HG03135 (cell line): ENCODE measurements at regions not wholly inside any gene's neighbourhood (a gene's known extent, or its start where the extent isn't known, plus 50 kb on each side); places are given as distances from the start of the nearest gene placed in this dataset.

ENCODE experiments used
- ATAC-seq: cut with Tn5 transposase; IDR thresholded peaks from one replicate; pipeline ENCODE4 v1.9.1; 2021; ENCODE audit warnings: mild to moderate bottlenecking, moderate library complexity; ENCODE audit not compliant: unreplicated experiment

GRCh38 chr17:71229070-71229469 lies 891.8 kb upstream of the SOX9 start:
- ATAC-seq, result no peak

DNA sequence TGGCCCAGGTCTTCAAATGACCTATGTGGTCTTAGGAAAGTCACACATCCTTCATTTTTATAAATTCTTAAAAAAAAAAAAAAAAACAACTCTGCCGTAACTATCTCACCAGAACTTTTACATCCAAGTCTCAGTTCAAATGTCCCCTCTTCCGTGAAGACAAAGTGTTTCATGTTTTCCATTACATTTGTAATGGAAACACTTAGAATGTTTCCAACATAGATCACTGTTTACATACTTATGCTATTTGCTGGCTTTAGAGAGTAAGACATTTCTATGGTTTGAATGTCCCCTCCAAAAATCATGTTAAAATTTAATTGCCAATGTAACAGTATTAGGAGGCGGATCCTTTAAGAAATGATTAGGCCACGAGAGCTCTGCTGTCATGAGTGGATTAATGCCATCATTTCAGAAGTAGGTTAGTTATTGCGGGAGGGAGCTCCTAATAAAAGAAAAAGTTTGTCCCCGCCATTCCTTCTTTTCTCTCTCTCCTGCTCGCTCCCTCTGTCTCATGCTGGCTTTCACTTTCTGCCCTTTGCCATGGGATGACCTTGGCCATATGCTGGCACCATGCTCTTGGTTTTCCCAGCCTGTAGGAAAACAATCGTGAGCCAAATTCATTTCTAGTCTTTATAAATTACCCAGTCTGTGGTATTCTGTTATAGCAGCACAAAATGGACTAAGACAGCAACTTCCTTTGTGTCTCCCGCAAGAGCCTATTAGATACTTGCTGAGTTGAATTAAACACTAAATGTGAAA lies 887.8 kb upstream of the SOX9 start:
- ATAC-seq, result no peak

DNA sequence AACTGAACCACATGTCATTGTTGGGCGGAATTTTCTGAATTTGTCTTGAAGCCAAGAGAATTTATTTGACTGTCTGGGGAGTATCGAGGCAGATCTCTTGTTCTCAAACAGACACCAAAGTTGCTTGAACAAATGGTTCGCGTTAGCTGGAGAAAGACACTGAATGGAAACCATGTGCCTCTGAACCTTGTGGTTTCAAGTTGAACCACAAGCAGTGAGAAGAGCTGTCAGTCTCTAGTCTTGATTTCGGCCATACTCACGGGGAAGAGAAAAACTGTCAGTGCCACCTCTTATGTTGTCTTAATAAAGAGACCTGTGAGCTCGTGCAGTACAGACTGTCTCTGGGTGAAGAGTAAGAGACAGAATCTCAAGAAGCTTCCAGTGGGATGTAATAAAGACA lies 886.5 kb upstream of the SOX9 start:
- no peak for ATAC-seq

DNA sequence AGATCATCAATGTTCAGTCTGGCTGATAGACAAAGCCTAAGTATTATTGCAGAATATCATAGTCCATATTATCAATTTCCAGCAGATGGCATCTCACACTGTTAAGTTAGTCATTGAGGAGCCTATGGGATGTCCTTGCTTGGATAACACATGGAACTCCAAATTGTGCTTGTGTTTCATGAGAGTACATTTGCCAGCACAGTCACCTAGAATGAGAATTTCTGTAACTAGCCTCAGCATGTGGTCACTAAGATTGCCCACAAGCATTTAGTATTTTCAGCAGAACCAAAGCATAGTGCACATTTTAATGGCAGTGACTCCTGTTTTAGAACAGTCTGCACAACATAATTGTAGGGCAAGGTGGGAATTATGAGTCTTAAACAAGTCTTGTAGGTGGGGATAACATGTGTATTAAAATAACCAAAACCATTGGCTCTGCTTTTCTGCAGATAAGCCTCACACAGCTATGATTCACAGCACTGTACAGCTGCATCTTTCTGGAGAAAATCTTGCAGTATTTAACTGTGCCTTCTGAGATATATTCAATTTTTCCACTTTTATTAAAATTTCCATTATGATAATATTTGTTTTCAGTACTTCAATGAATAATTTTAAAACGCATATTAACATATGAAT lies 882.8 kb upstream of the SOX9 start:
- ATAC-seq, result no peak

DNA sequence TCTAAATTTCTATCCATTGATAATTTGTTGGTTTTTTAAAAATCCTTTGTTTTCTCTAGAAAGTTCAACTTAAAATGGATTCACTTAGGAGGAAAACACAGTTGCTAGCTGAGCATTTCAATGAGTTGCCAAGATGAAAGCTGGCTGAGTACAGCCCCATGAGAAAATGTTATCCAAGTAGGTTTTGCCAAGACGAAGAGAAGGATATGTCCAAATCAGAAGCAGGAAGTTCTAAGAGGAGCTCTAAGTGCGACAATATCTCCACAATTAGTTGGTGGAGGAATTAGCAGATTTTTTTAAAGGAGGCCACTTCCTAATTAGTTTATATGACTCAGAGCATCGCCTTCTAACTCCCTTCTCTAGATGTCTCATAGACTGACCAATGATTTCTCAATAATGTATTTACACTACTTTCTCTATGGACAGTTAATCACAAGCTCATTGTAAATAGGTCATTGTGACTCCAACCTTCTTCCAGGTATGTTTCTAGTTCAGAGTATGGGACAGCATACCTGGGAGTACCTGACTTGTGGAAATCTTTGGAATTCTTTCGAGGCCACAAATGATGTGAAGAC lies 873.3 kb upstream of the SOX9 start:
- no peak for ATAC-seq

GRCh38 chr17:71251276-71251675 lies 869.5 kb upstream of the SOX9 start:
- no peak for ATAC-seq

DNA sequence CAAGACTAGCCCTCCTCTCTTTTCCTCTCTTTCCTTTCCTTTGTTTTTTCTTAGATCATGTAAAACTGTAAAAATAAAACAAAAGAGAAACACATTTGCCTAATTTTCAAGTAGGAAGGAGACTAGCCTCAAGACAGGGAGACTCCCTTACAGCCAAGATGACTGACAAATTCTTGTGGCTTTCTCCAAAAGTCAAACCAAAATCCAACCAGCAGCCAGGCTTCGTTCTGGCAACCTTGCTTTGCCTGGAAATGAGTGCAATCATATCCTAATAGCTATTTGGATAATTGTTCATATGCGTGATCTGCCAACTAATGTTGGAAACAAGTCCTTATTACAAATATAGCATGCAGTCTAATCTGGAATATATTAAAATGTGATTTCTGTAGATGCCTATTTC lies 868.9 kb upstream of the SOX9 start:
- ATAC-seq, result no peak

DNA sequence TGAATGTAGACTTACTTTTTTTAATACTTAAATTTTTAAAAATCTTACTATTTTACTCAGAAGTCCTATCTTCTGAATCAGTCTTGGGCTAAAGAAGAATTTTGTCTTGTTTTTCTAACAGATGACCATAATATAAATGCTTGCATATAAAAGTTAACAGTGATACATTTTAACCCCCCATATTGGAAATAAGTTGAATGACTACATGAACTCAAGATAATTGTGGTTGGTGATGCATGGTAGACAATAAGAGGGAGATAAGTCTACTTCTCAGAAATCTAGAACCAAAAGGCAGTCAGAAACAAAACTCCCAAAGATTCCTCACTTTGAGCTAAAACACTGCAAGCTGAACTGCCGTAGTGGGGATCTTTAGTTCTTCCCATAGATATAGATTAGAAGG lies 868.4 kb upstream of the SOX9 start:
- ATAC-seq, result no peak

- no peak for ATAC-seq
These were observed 863.7 kb upstream of the SOX9 start for GRCh38 chr17:71257096-71257495.

- ATAC-seq, result no peak
These were observed 860.4 kb upstream of the SOX9 start for GRCh38 chr17:71260366-71260940.

DNA sequence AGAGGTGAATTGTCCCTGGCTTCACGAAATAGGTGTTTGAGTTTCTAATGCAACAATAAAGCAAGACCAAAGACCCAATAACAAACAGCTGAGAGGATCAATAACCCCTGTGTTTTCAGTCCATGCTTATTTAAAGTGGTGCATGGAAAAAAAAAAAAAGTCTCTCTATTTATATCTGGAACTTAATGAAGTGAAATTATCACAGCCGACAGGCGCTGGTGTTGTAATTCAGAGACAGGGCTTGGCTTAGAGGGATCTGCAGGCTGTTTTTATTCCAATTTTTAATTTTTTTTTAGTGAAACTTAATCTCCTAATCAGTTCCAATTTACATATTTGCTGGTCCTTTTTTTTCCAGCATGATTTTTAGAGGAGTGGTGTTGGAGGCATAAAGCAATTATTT lies 858.2 kb upstream of the SOX9 start:
- ATAC-seq, result no peak

DNA sequence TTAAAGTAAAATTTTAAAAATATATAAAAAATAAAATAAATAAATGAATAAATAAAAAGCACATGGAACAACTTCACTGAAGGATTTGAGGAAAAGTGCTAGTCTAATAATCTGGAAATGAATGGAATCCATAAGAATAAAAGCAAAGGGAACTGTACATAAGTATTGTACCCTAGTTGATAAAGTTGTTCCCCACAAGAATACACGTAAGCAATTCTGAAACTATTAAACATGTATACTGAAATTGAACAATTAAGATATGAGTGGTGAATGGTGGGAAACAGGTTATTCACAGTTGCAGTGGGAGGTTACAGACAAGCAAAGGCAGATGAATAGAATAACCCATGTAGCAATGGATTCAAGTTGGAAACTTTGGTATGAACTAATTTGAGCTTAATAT lies 853.2 kb upstream of the SOX9 start:
- ATAC-seq, result no peak

DNA sequence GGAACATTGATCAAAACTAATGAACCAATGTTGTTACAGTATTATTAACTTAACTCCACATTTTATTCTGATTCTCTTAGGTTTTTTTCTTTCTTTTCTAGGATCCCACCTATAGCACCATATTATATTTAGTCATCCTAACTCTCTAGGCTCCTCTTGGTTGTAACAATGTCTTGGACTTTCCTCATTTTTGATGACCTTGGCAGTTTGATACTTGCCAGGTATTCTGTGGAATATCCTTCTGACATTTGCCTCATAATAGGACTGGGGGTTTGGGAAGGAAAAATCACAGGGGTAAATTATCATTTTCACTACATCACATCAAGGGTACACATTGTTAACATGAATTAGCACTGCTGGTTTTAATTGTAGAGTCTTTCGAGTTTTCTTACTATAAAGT lies 851.6 kb upstream of the SOX9 start:
- no peak for ATAC-seq

GRCh38 chr17:71273441-71273840 lies 847.4 kb upstream of the SOX9 start:
- ATAC-seq, result no peak

GRCh38 chr17:71276079-71276478 lies 844.7 kb upstream of the SOX9 start:
- no peak for ATAC-seq

- ATAC-seq, result no peak
These were observed 837.3 kb upstream of the SOX9 start for GRCh38 chr17:71283486-71283885.

GRCh38 chr17:71284032-71284755 lies 836.6 kb upstream of the SOX9 start:
- ATAC-seq, result no peak

- ATAC-seq, result no peak
These were observed 834.2 kb upstream of the SOX9 start for GRCh38 chr17:71286625-71287024.

GRCh38 chr17:71287071-71287823 lies 833.6 kb upstream of the SOX9 start:
- no peak for ATAC-seq

DNA sequence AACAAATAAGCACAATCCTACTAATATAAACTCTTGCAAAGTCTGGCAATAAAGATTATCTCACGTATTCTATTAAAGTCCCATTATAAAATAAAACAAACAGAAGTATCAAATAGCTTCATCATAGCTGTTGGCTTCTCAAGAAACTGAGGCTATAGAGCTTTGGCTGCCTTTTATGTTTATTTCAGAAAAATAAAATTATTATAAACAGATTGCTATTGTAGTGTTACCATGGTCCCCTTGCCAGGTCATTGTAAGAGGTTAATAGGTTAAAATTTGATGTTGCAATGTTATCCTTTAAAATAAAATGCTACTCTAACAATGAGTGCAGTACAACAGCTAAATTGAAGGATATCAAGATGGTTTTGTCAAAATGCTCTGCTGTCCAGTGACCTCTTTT lies 828.8 kb upstream of the SOX9 start:
- no peak for ATAC-seq

- no peak for ATAC-seq
These were observed 824.8 kb upstream of the SOX9 start for GRCh38 chr17:71296005-71296404.
